GM21723 (cell line): ENCODE measurements at regions not wholly inside any gene's neighbourhood (a gene's known extent, or its start where the extent isn't known, plus 50 kb on each side); places are given as distances from the start of the nearest gene placed in this dataset.

ENCODE experiments used
- ATAC-seq: cut with Tn5 transposase; IDR thresholded peaks from one replicate; pipeline ENCODE4 v1.9.1; 2021; ENCODE audit warnings: mild to moderate bottlenecking, moderate library complexity; ENCODE audit not compliant: unreplicated experiment

DNA sequence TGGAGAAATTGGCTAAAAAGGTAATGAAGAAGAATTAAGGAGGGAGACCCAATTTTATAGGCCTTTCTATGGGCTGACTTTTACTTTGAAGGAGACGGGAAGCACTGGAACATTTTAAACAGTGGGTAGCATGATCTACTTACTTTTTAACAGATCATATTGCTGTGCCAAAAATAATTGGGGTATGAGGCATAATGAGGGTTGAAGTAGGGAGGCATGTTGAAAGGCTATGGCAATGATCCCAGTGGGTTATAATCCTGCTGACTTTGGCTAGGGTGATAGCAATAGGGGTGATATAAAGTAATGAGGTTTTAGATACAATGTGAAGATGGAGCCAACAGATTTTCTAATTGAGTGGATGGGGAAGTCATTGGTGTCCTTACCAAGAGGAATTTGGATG is 73.2 kb downstream of the GPR37 start:
- ATAC-seq: no peak

DNA sequence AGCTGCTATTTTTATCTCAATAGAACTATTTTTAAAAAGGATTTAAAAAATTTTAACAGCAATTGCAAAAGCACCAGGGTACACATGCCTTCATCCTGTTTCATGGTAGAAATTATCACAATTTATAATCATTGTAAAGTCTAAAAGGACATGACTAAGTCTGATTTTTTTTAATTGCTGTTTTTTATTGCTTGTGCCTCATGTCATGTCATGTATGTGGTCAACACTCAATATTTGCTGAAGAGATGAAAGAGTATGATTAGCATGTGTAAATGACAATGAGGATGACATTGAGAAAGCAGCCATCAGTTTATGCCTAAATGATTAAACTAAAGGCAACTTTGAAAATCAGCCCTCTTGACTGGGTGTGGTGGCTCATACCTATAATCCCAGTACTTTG is 74.8 kb downstream of the GPR37 start:
- ATAC-seq: no peak

DNA sequence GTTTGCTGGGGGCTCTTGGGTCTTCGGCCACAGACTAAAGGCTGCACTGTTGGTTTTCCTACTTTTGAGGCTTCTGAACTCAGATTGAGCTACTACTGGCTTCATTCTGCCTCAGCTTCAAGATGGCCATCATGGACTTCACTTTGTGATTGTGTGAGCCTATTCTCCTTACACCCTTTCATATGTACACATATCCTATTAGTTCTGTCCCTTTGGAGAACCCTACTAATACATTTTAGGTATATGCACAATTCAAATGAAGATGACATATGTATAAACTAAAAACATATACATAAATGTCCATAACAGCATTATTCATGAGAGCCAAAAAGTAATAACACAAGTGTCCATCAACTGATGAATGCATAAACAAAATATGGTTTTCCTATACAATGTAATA is 75.7 kb downstream of the GPR37 start:
- no peak for ATAC-seq

DNA sequence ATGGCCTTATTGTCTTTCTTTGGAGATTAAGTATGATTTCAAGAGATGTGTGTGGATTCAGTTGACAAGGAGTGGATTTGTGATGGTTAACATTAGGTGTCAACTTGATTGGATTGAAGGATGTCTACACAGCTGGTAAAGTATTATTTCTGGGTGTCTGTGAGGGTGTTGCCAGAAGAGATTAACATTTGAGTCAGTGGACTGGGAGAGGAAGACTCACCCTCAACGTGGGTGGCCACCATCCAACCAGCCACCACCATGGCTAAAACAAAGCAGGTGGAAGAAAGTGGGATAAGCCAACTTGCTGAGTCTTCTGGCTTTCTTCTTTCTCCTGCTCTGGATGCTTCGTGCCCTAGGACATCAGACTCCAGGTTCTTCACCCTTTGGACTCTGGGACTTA is 76.1 kb downstream of the GPR37 start:
- ATAC-seq: no peak

DNA sequence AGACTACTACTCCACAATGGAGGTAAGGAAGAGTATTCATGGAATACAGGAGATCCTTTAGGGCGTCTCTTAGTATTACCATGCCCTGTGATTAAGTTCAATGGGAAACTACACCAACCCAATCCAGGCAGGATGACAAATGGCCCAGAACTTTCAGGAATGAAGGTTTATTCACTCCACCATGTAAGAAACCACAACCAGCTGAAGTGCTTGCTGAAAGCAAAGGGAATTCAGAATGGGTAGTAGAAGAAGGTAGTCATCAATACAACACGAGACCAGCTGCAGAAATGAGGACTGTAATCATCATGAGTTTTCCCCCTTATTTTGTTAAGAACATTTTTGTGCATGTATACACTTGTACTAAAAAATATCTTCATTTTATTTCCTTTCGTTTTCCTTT is 76.6 kb downstream of the GPR37 start:
- no peak for ATAC-seq

DNA sequence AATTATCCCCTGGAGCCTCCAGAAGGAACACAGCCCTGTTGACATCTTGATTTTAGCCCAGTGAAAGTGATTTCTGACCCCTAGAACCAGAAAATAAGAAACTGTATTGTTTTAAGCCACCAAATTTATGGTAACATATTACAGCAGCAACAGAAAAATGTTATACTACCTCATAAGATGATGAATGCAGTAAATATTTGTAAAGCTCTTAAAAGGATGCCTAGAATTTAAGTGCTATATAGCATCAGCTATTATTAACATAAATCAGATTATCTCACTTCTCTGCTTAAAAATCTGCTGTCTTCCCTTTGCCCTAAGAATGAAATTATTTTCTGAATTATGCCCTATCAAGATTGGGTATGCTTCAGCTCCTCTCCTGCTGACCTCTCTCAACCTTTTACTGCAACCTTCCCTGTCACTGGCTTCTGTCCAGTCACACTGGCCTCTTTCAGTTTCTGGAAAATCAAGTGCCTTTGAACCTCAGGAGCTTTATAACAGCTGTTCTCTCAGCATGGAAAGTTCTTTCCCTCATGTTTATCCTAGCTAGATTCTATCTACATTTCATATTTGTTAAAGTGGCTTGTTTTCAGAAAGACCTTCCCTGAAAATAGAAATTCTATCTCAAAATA is 78.9 kb downstream of the GPR37 start:
- ATAC-seq: no peak

DNA sequence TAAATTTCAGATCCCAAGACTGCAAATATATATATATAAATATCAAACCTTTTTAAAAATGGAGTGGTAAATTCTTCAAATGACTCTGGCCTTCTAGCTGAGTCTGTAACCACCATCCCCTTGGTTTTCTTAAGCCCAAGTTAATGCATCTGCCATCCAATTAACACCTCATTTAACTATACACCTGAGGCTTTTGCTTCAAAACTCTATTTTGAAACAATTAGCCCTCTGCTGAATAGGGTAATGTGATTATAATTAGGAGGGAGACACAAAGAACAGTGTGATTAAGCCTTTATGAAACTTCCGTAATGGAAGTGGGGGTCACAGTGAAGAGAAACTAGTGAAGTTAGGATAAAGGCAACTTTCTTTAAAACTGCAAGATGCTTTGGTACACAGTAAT is 83.6 kb downstream of the GPR37 start:
- ATAC-seq: no peak

DNA sequence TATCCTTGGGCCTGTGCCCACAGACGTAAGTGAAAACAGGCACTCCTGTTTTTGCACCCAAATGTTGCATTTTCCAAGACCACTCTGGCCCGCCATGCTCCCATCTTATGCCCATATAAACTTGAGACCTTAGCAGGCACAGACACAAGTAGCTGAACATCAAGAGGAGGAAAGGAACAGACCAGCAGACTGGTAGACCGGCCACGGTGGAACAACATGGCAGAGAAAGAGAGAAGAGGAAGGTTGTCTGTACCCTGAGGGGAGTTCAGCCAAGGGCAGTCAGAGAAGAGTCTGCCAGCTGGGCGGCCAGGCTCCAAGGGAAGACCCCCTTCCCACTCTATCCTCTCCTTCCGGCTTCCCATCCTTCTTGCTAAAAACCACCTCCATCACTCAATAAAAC is 85.3 kb downstream of the GPR37 start:
- no peak for ATAC-seq

DNA sequence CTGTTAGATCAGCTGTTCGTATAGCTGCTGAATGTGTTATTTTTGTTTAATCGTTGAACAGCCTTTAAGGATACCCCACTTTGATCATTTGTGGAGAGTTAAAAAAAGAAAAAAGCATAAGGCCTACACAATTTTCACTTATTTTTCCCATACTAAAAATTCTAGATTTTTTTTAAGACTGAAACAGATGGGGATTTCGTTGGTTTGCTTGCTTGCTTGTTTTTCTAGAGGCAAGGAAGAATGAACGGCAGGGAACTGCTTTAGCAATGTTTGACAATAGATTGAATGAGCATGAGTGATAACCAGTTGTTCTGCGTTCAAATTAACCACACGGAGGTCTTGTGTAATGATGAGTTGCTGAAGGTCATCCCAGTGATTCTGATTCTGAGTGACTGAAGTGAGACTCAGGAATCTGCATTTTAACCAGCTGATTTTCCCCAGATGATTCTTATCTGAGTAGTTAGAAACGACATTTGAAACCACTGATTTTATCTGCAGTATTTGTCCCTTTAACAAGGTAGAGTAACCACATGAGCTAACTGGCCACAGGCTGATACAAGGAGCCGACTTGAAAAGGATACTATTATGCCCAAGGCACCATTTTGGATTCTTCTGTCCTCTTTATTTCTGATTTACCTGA is 85.9 kb downstream of the GPR37 start:
- no peak for ATAC-seq

DNA sequence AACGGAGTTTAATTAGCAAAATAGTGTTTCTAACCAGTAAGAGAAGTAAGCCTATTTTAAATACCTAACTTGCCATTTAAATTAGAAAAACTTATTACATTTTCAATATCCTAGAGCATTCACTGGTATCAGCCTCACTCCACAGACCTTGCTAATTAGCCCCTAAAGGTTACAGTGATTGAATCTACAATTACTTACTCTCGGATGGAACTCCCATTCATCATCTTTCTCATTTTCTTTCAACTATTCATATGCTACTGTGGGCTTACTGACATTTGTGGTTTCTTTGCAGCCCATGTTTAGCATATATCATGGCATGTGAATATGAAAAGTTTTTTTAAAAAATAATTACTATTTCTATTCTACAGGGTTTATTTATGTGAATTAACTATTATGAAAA is 86.4 kb downstream of the GPR37 start:
- ATAC-seq: no peak

DNA sequence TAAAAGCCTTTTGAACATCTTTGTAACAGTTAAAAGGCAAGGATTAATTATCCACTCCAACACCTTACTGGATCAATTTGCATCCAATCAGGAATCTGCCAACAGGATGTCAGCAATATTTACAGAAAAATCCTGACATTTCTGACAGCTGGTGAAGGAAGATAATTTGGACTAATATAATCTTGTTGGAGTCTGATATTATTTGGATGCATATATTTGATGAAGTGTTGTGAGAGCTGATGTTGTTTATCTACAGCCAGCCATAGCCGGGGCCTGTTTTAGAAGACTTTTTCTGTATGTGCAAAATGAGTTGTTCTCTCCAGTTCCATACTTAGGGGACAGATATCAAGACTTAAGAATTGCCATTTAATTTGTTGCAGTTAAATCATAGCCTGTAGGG is 91.1 kb downstream of the GPR37 start:
- ATAC-seq: no peak

DNA sequence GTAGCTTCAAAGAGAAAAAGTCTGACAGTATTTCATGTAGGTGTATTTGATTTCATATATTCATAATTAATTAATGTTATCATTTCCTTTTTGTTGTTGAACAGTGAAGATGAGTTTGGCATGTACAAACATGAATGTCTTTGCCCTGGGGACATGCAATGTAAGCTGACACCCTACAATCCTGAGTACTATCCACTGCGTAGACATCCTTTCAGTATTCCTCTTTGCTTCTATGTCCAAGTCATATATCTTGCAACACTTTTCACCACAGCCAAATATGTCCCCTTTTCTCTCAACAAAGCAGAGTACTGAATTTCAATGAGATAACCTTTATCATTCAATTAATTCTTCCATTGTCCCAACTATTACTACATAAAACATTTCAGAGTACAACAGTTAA is 93.6 kb downstream of the GPR37 start:
- no peak for ATAC-seq

DNA sequence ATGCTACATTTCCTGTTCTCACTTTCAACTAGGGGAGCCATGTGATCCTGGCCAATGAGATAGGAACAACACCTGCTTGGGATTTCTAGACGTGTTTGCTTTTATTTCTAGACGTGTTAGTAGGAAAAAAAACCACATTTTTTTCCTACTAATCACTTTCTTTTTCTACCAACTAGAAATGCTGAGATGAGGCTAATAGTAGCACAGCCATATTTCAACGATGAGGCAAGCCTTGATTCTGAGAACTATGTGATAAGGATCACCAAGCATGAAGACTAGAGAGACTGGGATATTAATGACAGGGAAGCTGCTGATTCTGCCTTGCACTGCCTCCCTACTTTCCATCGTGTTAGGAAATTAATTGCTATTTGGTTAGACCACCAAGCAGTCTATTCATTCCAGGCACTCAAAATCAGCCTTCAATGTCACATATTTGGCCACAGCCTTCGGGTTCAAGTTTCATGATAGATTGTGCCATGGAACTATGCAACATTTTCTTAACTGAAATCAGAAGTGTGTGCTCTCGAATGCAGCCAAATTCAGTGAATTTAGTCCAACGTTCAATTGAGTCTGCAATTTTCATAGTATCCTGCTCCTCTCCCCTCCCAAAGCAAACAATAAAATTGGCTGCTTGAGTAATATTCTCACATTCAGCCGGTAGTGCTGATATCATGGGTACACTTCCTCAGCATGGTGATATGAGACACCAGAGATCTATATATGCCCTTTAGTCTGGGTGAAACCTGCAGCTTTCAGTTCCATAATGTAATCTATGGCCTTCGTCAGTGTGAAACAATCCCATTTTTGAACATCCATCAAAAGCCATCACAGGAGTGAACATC is 98.1 kb downstream of the GPR37 start:
- no peak for ATAC-seq

DNA sequence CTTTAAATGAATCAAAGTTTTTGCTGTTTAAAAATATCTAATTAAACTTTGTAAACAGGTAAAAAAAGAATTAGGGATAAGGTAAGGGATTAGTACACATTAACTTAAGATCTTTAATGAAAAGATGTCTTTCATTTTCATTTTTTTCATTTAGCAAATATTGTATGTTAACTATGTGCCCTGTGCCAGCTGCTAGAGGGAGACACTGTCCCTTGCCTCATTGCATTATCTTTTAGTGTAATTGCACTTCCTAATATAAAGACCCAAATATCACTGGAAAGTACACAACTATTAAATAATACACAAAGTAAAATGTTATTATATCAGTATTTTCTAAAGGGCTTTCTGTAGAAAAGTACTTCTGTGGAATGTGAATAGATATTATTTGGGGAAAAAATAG is 102.7 kb downstream of the GPR37 start:
- ATAC-seq: no peak

DNA sequence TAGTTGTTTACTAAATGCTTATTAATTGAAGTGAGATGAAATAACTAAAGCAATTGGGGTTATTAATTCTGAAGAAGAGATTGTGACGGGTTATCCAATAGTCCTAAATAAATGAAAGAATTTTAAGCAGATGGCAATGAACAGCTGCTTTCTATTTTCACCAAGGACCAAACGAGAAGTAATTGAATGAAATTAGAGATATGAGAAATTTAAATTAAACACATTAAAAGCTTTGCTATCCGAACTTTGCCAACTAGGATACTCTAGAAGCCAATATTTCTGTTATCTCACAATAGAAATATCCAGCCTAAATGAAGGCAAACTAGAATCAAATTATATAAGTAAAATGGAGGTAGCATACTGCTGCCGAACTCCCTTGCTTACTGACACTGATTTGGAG is 103.2 kb downstream of the GPR37 start:
- no peak for ATAC-seq

DNA sequence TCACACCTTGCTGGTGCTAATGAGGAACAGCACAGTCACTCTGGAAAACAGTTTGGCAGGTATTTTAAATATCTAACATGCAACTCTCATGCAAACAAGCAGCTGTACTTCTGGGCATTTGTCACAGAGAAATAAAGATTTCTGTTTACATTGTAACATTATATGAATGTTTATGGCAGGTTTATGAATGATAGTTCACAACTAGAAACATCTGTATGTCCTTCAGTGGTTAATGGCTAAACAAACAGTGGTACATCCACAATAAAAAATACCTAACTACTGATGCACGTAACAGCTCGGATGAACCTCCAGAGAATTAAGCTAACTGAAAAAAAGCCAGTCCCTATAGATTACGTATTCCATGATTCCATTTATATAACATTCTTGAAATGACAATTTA is 109.6 kb downstream of the GPR37 start:
- no peak for ATAC-seq

DNA sequence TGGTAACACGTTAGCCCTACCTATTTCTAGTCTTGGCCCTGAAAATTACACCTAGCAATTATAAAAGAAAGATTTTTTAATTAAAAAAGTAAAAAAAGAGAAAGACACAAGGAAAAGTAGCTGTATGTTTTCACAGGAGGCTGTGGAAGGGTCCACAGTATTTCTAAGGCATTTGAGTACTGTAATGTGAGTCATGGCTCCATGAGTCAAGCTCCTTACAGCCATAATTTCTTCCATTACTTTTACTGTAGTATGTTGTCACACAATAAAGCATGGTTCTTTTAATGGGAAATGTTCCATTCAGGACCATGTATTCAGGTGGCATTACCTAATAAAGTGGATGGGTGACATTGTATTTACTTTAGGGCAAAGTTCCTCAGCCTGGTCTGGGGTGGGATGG is 113.4 kb downstream of the GPR37 start:
- ATAC-seq: no peak

DNA sequence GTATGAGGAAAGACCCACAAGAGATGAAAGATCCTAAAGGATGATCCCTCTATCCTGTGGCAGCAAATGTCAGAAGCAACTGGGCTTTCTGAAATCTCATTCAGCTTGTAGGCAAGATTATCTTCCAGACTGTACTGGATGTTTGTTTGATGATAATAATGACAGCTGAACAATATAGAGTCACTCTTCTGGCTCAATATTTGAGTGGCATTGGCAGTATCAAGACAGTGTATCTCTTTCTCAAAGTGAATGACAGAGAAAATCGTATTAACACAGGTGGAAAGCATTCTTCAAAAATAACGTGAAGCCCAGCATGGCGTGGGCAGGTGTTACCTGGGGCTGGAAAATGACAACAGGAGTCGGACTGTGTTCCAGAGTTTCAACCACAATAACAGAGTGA is 114.5 kb downstream of the GPR37 start:
- no peak for ATAC-seq

DNA sequence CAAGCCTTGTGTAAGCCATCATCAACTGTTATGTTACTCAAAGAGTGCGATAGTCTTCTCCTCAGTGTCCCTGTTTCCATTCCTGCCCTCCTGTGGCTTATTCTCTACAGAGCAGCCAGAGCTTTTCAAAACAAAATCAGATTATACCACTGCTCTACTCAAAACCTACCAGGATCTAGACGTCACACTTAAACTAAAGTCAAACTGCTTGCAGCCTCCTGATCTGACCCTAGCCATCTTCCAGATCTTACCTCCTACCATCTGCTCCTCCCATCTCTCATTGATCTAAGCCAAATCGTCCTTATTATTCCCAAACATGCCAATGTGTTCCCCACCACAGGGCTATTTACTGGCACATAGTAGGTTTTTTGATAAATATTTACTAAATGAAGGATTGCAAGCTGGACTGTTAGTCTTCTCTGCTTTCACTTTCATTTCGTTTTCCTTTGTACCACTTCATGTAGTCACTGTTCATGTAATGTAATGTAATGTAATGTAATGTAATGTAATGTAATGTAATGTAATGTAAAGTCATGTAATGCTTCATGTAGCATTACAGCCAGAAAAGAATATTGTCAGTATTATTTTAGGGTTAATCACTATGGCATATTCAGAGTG is 116.1 kb downstream of the GPR37 start:
- peak; percentile 69 for ATAC-seq

DNA sequence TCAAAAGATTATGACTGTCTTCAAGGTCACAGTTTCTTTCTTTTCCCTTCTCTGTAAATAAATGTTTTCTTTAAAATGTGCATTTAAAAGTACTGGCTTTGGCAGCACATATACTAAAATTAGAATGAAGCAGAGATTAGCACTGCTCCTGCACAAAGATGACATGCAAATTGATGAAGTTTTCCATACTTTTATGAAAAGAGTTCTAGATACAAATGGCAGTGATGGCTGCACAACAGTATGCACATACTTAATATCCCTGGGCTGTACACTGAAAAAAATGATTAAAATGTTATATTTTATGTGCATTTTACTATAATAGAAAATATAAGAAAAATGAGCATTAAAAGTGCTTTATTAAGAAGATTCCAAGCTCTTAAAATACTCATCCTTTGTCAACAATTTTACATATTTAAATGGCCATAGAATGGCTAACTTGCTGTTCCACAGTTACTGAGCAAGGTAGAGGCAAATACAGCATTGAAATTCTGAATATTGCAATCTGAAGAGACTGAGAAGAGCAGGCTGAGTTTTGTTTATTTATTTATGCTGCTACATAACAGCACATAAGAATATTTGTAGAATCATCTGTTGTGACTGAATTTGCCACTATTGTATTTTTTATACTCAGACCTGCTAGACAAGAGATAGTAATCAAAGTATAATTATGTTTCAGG is 117.8 kb downstream of the GPR37 start:
- no peak for ATAC-seq

DNA sequence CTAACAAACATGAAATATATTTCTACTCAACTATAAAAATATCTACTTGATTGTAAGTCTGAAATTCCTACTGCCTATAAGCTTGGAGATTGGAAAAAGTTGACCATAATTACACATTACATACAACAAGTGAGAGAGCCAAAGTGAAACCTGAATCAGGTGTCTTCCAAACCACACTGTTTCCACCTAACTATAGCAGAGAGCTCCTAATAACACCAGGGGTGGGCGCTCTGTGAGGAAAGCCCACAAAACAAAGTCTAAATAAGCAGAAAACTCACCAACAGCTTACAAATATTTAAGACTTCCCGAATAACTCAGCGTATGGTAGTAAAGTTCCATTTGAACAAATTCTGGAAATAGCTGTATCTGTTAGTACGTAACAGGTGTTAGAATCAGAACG is 119.9 kb downstream of the GPR37 start:
- no peak for ATAC-seq
